GM19324 (cell line): ENCODE measurements at regions not wholly inside any gene's neighbourhood (a gene's known extent, or its start where the extent isn't known, plus 50 kb on each side); places are given as distances from the start of the nearest gene placed in this dataset.
"Not testable (repeated sequence)": the region's sequence is repeated elsewhere in the genome, so short reads cannot be mapped to it uniquely, and the experiment has no call there.

Source experiments
- ATAC-seq: cut with Tn5 transposase; IDR thresholded peaks from one replicate; pipeline ENCODE4 v1.9.1; 2021; ENCODE audit warnings: mild to moderate bottlenecking, moderate library complexity; ENCODE audit not compliant: unreplicated experiment, low FRiP score

- ATAC-seq, result no peak
Measured at GRCh38 chr10:65032867-65033769, 1511.9 kb downstream of the REEP3 start.

- ATAC-seq, result no peak
Measured at GRCh38 chr10:65033957-65034356, 1512.8 kb downstream of the REEP3 start.

- ATAC-seq, result no peak
Measured at GRCh38 chr10:65040796-65041195, 1519.6 kb downstream of the REEP3 start.

GRCh38 chr10:65041307-65041706 is 1520.1 kb downstream of the REEP3 start:
- ATAC-seq, result no peak

GRCh38 chr10:65042496-65042895 is 1521.3 kb downstream of the REEP3 start:
- no peak for ATAC-seq

GRCh38 chr10:65046831-65047230 is 1525.6 kb downstream of the REEP3 start:
- ATAC-seq, result no peak

GRCh38 chr10:65052111-65052510 is 1530.9 kb downstream of the REEP3 start:
- not testable (repeated sequence) for ATAC-seq

- ATAC-seq, result not testable (repeated sequence)
Measured at GRCh38 chr10:65053397-65053796, 1532.2 kb downstream of the REEP3 start.

GRCh38 chr10:65053831-65054351 is 1532.7 kb downstream of the REEP3 start:
- not testable (repeated sequence) for ATAC-seq

- ATAC-seq, result not testable (repeated sequence)
Measured at GRCh38 chr10:65054701-65055100, 1533.5 kb downstream of the REEP3 start.

- ATAC-seq, result no peak
Measured at GRCh38 chr10:65065278-65065677, 1544.1 kb downstream of the REEP3 start.

GRCh38 chr10:65083222-65083621 is 1562.0 kb downstream of the REEP3 start:
- no peak for ATAC-seq

GRCh38 chr10:65090991-65091390 is 1569.8 kb downstream of the REEP3 start:
- no peak for ATAC-seq

GRCh38 chr10:65100146-65100545 is 1578.9 kb downstream of the REEP3 start:
- no peak for ATAC-seq

GRCh38 chr10:65100881-65101280 is 1579.7 kb downstream of the REEP3 start:
- not testable (repeated sequence) for ATAC-seq

- no peak for ATAC-seq
Measured at GRCh38 chr10:65110009-65110408, 1588.8 kb downstream of the REEP3 start.

GRCh38 chr10:65111059-65111458 is 1589.9 kb downstream of the REEP3 start:
- not testable (repeated sequence) for ATAC-seq

GRCh38 chr10:65112573-65112972 is 1591.4 kb downstream of the REEP3 start:
- ATAC-seq, result no peak

GRCh38 chr10:65123120-65123519 is 1601.9 kb downstream of the REEP3 start:
- ATAC-seq, result no peak

GRCh38 chr10:65125212-65125611 is 1604.0 kb downstream of the REEP3 start:
- ATAC-seq, result no peak

- no peak for ATAC-seq
Measured at GRCh38 chr10:65126288-65126687, 1605.1 kb downstream of the REEP3 start.

GRCh38 chr10:65128277-65128676 is 1607.1 kb downstream of the REEP3 start:
- no peak for ATAC-seq
